IPS DF 19.7 (cell line): ENCODE measurements at regions not wholly inside any gene's neighbourhood (a gene's known extent, or its start where the extent isn't known, plus 50 kb on each side); places are given as distances from the start of the nearest gene placed in this dataset.
"Not testable (repeated sequence)": the region's sequence is repeated elsewhere in the genome, so short reads cannot be mapped to it uniquely, and the experiment has no call there.

Experiments
- DNase-seq: peaks from one replicate; pipeline ENCODE4 v3.0.0-alpha.2; 2013; ENCODE audit warnings: low read depth, low spot score

DNA sequence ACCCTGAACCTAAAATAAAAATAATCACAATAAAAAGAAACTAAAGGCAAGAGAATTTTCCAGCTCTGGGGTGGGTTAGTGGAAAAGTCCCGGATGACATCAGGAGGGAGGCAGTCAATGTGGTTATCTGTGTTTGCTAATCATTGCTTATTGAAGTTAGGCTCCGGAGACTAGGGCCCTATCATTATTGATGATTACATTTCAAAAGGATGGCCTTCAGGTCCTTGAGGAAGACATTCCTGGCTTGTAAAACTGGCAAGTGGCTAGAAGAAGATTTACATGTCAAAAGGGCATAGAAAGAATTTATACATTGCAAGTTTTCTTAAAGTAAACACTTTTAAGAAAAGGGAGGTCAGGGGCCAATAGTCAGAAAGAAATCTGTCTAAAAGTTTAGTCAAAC, 123.4 kb downstream of the POSTN start:
- DNase-seq: no peak

DNA sequence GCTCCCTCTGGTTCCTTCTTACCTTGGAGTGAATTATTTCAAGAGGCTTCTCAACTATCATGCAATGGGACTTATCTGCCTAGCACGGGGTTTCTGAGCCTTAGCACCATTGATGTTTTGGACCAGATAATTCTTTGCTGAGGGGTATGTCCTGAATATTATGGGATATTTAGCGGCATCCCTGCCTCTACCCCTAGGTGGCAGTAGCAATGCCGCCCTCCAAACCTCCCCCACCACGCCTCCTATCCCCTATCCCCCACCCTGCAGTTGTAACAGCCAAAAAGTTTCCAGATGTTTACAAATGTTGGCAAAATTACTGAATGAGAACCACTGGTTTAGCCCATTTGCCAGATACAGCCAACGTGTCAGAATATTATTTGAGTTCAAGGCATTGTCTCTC, 125.5 kb downstream of the POSTN start:
- no peak for DNase-seq

DNA sequence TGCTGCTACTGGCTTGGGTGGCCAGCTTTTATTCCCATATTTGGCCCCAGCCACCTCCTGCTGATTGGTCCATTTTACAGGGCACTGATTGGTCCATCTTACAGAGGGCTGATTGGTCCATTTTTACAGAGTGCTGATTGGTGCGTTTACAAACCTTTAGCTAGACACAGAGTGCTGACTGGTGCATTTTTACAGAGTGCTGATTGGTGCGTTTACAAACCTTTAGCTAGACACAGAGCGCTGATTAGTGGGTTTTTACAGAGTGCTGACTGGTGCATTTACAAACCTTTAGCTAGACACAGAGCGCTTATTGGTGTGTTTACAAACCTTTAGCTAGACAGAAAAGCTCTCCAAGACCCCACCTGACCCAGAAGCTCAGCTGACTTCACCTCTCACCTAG, 126.3 kb downstream of the POSTN start:
- DNase-seq: not testable (repeated sequence)

DNA sequence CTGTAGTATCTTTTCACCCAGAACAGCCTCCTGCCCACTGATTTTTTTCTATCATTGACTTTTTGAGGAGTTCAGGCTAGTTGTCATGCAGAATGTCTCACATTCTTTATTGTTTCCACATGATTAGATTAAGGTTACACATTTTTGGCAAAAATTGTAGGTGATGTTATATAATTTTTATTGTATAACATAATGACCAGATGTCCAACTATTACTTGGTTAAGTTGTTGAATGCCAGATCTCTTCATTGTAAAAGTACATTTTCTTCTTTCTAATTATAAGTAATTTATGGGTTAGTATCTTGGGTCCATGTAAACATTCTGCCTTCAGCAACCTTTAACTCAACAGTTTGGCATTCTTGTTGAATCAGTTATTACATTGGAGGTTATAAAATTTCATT, 138.4 kb downstream of the POSTN start:
- DNase-seq: no peak

DNA sequence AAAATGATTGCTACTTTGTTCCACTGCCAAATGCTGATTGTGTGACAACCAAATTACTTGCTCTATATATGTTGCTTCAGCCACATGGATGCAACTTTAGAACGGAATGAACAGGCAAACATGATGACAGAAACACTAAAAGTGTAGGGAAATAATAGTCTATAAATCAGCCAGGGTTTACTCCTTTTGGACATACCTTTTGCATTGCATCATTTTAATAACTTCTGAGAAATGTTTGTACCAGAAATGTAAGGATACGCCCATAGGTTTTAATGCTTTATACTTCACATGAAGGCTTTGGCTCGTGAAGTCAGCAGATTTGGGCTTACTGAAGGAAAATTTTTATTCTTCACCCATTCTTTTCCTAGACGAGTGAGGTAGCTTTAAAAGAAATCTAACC, 141.0 kb downstream of the POSTN start:
- DNase-seq: no peak

DNA sequence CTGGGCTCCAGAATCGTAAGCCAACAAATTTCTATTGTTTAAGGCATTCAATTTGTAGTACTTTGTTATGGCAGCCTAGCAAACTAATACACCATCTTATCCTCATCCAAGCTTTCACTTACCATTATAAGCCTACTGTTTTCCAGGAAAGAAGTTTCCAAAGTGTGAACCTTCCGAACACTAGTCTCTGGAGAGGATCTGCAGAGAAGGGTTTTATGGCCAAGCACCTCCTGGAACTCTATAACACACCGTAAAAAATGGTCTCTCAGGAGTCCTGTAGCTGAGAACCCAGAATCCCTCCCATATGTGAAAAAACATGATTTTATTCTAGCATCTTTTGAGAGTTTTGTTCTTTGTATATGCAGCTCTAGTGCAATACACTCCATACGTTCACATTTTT, 142.1 kb downstream of the POSTN start:
- DNase-seq: no peak

DNA sequence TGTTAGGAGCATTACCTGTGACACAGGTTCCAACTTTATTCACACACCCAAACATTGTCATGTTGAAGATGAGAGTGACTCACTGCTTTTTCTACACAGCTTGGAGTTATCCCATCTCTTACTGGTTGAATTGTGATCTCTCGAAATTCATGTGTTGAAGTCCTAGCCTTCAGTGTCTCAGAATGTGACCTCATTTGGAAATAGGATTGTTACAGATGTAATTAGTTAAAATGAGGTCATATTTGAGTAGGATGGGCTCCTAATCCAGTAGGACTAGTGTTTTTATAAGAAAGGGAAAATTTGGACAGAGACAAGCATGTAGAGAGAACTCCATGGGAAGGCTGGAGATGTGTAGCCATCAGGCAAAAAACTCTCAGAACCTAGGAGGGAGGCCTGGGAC, 142.5 kb downstream of the POSTN start:
- DNase-seq: no peak

DNA sequence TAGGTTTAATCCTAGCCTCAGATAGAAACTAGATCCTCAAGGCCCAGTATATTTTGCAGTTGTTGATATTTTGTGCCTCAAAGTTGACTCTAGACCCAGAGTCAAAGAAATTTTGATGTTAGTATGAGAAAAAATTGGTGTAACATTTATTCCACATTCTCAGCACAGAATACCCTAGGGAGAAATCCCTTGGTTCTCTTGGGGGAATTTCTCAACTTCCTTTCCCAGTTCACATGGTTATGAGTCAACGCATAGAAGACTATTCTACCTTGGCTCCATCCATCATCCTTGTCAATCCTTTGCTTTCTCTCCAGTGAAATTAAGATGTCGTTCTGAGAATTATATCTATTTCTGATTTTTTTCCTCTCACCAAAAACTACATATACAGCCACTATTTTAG, 145.3 kb downstream of the POSTN start:
- DNase-seq: no peak

DNA sequence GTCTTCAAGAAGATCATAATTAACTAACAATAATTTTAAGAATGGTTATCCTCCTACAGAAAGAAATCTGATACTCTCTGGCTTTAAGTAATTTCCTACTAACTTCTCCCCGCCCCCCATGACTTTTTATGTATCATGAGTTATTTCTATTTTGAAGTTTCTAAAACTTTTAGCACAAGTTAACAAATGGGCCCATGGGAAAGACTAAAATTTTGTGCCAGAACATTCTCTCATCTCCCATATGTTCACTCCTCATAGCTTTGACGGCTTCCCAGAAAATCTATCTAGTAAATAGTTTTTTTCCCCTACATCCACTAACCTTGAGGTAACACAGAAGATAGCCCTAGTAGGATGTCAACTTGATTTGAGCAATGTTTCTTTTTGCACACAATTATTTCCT, 148.3 kb downstream of the POSTN start:
- no peak for DNase-seq

DNA sequence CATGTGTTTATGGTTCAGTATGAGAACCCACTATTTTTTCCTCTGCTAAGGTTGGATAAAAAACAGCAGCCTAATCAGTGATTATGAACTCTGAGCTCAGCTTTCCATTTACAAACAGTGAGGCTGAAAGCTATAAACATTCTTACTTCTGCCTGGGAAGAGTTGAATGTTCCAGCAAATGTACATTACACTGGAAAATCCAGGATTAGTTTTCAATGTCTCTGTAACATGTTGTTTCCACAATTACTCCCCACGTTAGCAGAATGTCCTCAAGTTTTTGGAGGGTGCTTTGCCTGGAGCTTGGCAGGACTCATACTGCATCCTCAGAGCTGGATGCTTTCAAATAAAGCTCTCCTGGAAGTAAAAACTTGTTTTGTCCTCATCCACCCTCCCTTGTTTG, 150.4 kb downstream of the POSTN start:
- no peak for DNase-seq

DNA sequence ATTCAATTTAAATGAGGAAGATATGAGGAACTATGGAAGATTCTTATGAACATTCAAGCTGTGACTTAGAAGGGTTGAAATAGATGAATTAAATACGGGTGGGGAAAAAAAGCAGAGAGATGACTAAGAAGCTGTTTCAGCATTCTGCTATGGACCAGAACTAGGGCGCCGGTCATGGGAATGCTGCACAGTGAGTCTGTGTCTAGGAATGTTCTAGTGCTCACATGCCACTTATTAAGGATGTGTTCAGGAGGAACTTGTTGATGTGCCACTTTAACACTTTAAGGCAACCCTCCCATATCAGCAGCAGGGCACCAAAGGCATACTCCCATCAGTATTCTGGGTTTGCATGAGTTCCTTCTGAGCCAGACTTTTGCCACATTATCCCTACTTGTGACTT, 152.1 kb downstream of the POSTN start:
- no peak for DNase-seq

DNA sequence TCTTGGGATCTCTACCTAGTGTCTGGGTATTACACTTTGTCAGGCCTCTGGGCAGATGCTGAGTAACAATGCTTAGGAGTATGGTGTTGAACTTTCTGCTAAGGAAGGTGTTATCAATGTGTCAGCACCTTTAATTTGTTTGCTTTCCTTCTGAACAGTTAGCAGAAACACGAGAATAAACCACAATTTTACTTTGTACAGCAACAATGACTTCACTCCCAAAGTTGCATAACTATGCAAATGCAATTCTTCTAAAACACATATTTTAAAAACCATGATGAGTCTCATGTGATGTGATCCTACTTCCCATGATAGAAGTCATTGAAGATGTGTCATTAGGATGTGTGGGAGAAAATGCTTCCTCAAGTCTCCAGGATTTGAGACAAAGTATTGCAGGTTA, 155.0 kb downstream of the POSTN start:
- DNase-seq: no peak

DNA sequence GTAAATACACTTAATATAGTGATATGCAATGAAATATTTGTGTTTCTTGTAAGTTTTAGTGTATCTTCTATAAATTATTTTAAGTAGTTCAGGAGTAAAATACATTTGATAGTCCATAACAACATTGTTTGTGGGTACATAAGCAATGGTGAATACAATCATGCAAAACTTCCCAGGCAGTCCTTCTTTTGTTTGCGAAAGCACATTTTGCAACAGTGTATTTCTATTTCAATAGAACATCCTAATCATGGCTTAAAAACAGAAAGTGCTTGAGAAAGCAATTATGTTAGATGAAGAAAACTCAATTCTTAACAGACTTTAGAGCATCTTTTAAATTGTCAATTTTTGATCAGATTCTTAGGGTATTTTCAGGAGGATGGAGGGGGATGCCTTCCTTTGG, 155.6 kb downstream of the POSTN start:
- no peak for DNase-seq

DNA sequence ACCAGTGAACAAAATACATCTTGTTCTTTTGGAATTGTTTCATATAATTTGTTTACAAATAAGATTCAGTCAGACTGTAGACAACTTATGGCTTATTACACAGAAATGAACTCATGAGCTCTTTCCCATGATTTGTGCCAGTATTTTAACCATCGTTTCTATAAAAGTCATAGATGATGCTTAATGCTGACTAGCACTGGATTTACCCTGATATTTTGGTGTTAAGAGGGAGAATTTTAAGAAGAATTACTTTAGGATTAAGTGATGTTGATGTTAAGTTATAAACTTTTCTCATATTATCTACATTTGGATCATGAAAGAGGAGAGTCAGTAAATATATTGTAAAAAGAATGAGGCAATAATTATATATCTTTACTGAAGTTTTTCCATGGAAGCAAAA, 162.7 kb downstream of the POSTN start:
- DNase-seq: no peak

DNA sequence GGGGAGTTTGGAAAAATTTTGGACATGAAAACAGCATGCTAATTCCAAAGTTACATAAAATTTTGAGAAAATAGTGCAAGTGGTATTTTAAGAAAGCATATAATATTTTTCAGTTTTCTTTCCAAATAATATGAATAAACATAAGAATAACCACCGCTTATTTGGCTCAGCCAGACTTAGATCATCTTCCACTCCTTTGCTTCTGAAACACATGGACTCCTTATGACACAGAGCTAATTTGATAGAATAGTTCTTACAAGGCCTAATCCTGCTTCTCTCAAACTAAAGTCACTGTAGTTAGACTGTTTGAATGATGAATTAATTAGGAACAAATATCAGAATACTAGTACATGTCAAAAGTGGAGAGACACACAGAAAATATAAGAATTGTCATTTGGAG, 165.5 kb downstream of the POSTN start:
- no peak for DNase-seq

DNA sequence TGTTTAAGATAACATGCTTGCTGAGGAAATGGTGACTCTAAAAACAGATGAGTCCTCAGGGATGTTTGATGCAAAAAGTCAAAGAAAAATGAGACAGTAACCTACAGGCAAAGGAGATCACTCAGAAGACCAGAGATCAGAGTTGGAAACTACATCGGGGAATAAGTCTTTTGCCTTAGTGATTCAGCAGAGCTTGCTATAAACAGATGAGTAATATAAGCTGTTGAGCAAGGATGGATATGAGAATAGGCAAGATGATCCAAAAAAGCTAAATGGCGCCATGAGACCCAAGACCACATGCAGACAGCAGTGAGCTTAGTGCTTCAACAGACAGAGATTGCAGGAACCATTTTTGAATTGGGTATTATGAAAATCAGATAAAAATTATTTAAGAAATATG, 168.6 kb downstream of the POSTN start:
- DNase-seq: no peak

DNA sequence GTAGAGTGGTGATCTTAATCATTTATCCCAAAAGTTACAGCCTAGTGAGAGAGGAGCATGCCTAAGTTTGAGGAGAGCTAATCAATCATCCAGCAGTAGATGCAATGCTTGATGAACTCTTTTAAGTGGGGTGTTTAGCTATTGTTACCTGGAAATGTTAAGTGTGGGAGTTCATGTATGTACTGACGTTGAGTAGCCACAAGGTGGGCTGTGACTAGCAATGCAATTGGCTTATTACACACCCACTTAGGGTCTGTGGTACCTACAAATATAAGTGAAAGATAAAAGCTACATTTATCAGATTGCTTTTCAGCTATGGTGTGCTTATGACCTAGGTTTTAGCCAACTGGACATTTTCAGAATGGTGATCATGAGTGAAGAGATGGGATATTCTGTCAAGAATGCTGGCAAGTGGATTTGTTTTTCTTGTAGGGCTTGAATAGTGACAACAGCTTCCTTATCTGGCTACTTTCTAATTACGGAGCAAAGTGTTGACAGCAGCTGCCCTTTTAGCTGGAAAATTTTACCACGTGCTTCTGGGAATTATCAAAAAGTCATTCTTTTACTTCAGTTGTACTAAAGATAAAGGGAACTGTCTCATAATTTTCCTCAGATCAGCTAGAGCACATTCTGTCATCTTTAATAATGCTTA, 170.6 kb downstream of the POSTN start:
- no peak for DNase-seq

DNA sequence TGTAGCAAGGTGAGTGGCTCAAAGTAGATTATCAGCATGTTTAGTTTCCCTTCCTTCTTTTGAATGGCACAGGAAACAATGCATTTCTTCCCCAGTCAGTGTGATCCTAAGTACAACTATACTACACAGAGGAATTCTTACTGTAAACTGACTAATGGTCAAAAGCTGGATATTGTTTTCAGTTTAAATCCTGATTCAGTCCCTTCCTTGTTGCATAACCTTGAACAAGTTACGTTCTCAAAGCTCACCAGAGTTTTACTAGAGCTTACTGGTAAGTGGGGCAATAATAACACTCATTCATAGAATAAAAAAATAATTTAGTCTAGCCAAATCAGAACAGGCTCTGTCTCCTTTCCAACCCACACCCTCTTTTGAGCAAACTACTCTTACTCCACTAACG, 180.1 kb downstream of the POSTN start:
- DNase-seq: no peak

DNA sequence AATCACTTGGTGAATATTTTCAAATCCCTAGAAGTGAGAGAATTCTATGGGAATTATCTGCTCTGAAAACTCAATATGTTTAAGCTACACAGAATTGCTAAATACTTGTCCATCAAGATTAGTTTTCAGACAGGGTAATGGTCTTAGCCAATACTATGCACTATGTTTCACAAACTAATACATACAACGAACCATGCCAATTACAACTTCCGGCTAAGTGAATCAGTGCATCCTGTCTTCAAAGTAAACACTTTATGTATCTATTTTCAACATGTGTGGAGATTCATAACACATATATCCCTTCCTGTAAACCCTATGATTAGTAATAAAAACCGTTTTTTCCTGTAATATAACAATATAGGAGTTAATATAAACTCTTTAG, 181.5 kb downstream of the POSTN start:
- no peak for DNase-seq

DNA sequence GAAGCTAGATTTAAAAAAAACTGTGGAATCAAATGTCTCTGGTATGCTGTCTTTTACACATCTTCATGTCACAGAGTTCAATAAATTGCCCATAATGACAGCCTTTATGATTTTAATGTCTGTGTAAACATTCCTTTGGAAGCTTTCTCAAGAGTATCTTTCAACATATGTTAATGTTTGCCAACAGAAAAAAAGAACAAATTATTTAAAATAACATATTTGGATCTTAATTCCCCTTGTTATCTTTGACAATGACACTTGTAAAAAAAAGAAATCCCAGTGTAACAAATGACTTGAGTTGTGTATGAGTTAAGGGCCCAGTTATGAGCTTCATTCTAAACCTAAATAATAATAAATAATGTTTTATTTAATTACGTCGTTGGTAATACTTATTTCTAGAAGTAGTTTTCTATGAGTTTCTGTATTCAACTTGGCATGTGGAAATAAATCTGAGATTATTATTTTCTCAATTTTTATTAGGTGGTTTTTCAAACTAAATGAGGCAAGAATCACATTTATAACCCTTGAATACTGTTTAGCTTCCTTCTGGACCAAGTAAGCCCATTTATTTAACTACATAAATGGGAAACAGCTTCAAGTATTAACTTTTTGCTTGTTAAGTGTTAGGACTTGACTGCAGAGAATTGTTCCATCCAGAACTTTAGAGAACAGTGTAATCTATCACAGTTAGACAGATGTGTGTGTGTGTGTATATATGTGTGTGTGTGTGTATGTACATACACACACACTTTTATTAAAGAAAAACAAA, 182.1 kb downstream of the POSTN start:
- no peak for DNase-seq

DNA sequence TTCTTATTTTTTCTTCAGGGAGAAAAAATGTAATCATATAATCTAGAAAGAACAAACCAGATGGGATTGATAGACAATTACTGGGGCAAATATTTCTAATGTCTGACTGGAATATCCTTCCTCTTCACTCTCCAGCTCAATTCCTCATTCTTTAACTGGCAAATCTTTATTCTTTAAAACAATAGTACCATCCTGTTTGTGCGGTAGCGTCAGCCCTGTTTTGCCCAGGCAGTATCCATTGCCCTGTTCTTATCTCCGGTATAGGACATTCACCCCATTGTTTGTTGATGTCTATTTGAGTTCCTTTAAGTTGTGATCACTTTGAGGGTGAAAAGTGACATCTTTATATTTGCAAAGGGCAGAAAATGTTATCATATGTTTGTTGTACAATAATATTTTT, 185.4 kb downstream of the POSTN start:
- DNase-seq: no peak

DNA sequence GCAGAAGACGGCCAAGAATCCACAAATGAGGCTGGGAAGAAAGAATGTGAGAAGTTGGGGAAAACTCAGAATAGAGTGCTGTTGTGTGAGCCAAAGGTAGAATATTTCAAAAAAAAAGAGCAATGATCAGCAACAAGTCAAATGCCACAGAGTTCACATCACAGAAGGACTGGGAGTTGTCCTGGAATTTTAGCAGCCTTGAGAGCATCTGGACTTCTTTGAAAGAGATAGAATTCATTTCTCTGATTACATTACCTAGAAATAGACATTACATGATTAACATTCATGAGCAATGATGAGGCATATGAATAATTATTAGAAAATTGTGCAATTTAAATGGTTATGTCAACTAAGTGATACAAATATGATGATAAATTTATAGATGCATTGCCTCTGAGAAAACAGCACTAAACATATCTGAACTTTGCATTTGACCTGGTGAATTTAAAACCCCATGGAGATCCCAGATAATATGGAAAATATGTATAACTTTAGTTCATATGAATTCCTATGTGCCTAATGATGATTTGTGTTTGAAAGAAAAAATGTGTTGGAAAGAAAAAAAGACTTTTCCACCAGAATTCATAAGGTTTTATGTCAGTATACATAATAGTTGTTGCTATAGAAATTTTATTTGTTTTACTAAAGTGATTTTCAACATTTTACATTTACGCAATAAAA, 186.2 kb downstream of the POSTN start:
- no peak for DNase-seq

DNA sequence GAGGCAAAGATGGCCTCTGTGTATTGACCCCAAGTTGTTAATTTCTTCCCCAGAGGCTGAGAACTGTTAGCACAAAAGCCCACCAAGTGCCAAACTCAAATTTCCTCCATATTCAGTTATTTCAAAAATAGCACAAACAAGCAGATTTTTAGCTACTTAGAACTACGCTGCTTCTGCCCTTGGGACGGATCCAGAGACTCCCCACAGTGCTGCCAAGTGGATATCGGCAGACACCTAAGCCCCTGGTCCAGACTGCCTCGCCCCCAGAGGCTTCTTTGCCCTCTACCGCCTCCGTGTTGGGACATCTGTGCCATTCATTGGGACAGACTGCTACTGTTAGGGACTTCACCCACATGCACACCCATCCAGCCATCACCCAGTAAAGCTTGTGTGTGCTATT, 188.3 kb downstream of the POSTN start:
- no peak for DNase-seq
